GM18868 (cell line): ENCODE measurements at regions not wholly inside any gene's neighbourhood (a gene's known extent, or its start where the extent isn't known, plus 50 kb on each side); places are given as distances from the start of the nearest gene placed in this dataset.

ENCODE experiments used
- ATAC-seq: cut with Tn5 transposase; IDR thresholded peaks from one replicate; pipeline ENCODE4 v1.9.1; 2021; ENCODE audit warnings: mild to moderate bottlenecking, moderate library complexity; ENCODE audit not compliant: unreplicated experiment

DNA sequence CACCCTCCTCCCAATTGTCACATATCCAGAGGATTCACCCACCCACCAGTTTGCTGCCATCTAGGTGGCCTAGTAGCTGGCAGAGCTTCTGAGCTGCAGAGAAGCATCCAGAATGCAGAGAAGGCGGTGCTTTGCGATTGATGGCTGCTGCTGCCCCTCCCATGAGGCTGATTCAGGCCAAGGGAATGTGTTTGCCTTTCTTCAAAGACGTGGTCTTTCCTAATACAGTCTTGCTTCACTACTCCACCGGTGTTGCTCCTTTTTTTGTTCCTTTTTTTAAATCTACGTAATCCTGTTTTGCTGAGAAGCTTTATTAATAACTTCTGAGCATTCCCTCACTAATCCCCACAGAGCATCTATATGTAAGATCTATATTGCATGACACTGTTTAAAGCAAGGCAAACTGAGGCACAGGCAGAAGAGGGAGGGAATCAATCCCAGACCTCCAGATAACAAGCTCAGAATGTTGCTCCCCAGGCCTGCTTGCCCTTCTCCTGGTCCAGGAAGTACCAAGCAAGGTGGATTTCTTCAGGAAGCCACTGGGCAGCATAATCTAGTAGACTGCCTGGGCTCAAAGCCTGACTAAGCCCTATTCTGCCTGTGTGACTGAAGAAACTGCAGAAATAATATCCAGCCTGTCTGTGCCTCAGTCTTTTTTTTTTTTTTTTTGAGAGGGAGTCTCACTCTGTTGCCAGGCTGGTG, 275.5 kb upstream of the FMN2 start:
- no peak for ATAC-seq

DNA sequence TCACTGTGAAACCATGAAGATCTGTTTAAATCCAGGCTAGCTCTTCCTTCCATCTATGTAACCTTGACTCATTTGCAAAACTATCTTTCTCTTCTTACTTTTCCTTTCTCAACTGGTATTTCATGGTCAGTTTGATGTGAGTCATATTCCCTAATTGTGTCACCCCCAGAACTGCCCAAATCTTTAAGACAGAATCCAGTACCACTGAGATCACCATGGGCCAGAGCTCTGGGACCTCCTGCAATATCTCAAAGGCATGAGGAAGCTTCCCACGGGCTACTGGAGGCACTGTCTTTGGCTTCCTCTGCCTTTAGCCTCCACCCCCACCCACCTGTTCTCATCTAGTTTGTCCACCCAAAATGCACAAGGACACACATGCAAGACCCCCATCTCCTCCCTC, 274.4 kb upstream of the FMN2 start:
- no peak for ATAC-seq

DNA sequence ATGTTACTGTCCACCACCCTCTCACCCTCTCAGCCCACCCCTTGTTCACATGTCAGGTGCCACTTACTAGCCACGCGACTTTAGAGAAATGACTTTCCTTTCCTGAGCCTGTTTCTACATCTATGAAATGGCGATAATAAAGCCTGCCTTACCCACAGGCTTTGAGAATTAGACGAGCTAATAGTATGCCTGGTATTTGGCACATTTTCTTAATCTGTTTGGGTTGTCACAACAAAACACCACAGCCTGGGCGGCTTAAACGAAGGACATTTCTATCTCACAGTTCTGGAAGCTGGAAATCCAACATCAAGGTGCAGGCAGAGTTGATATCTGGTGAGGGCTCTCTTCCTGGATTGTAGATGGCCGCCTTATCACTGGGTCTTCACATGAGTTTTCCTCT, 273.9 kb upstream of the FMN2 start:
- ATAC-seq: no peak

DNA sequence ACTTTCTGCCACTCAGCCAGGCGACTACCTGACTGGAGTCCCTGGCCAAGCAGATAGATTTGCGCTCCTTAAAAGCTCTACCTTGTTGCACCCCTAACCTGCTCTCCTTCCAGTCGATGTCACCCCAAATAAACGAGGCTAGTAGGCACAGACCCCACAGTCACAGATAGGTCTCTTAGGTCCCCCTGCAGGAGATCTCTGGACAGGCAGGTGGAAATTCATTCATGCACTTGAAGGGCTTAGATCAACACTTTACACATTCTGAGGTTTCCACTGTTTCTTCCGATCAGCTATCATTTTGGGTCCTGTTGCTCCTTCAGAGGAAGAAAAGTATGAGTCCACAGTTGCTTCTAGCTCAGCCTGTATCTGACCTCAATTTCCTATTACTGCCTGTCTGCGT, 272.6 kb upstream of the FMN2 start:
- ATAC-seq: no peak

DNA sequence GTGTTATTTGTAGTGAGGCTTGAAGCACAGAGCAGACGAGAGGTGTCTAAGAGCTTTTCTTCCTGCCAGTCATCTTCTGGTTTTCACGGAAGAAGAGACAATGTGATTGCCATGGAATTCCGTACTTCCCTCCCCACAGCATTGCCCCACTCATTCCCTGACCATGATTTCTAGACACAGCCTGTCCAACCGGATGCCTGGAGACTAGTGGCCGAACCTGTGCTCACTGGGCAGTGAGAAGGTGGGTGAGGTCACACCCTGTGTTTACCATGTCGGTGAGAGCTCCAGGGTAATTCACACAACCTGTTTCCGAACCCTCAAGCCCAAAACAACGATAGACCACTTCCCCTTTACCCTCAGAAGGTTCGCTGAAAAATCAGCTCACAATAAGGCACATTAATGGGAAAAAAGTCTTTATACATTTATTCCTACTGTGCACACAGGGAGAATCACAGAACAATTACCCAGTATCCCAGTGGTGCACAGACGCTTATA, 271.9 kb upstream of the FMN2 start:
- no peak for ATAC-seq

DNA sequence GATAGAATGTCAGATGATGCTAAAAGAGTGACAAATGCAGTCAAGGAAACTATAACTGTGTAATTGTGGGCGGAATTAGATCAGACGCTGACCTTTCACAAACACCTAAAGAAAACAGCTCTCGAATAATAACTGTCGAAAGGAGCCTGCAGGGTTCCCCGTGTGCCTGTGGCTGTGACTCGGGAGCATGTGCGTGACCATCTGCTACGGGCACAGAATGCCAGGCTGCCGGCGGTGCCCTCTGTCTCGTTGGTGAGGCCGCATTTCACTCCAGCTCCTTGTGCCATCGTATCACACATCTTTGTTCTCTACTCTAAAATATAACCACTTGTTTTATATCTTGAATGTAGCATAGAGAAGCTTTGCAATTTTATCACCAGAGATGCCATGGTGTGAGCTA, 267.8 kb upstream of the FMN2 start:
- no peak for ATAC-seq

DNA sequence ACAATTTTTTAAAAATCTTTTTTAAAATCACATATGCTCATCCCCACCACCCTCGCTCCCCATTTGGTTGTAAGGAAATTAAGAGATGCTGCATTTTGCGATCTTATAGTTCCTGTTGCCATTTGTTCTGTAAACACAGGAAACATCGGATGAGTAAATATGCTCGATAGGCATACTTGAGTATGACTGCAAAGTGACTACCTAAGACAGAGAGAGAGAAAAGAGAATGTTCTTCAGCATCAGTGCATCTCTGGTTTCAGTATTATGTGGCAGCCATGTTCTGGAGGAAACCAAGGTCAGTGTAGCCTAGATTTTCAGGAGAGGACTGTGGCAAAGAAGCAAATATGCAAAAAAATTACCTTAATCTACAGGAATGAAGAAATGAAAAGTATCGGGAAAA, 265.5 kb upstream of the FMN2 start:
- no peak for ATAC-seq

DNA sequence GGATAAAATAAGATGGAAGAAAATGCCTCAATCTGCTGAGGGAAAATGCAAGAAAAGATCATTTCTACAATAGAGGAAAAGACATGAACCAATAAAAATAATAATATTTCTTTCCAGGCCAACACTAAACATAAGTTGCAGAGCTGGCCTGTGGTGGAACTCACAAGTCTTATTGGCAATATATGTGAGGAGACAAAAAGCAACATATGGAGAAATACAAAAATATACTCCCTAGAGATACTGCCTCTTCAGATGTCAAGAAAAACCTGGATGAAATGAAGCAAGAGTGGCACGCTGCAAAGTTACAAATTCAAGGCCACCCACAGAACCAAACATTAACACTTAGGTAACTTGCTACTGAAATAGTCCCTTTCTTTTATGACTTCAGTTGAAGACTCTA, 264.9 kb upstream of the FMN2 start:
- no peak for ATAC-seq

DNA sequence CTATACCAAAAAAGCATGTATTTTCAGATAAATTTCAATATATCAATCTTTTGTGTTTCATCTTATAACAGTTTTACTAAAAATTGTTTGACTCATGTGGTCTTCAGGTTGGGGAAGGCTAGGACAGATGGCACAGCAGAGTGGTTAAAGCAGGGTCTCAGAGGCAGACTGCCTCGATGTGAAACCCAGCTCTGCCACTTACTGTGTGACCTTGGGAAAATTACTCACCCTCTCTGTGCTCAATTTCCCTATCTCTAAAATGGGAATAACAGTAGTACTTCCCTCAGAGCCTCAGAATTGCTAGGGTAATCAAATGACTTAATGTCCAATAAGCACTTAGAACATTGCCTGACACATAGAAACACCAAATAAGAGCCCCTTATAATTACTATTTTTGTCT, 262.1 kb upstream of the FMN2 start:
- ATAC-seq: no peak

DNA sequence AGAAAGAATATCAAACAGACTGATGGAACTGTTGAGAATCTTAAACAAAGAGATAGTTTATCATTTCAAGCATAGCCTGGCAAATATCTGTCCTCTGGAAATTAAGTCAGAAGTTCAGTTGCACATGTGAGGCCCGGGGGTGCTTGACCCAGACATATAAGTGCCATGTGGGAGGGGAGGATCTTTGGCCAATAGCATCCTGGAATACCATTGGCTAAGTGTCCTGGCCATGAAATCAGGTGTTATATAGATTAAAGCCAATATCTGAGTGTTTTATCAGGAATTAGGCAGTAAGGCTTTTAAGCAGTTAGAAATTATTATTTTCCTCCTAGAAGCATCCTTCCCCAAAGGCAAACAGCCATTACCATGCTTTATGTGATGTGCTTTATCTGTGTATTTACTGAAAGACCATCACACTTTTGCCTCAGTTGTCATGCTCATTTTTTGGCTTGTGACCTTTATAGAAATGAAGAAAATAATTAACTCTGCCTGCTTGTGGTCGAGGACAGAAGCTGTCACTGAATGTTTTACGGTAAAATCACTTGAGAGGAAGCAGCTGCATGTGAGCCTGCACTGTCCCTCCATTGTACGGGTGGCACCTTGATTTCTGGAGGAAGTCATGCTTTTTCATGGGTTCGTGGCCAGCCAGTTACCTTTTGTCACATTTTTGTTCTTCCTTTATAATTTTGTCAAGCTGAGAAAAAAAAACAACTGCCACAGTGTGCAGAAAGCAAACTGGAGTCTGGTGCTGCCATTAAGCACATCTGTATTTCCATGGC, 259.9 kb upstream of the FMN2 start:
- ATAC-seq: no peak

DNA sequence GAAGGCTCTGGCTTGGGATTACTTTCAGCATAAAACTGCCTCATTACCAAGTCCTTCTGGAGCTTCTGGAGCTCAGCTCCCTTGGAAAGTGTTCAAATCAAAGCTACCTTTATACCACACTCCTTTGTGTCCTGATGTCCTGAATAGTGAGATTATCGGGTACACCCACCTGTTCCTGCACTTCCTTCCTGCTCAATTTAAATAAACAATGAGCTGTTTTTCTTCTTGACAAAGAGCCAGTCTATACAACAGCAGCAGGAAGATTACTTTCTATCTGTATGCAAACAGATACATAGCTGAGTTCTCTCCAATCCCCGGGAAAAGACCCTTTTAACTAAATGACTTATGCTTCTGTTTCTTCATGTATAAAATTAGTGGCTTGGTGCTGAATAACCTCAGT, 258.0 kb upstream of the FMN2 start:
- ATAC-seq: no peak

DNA sequence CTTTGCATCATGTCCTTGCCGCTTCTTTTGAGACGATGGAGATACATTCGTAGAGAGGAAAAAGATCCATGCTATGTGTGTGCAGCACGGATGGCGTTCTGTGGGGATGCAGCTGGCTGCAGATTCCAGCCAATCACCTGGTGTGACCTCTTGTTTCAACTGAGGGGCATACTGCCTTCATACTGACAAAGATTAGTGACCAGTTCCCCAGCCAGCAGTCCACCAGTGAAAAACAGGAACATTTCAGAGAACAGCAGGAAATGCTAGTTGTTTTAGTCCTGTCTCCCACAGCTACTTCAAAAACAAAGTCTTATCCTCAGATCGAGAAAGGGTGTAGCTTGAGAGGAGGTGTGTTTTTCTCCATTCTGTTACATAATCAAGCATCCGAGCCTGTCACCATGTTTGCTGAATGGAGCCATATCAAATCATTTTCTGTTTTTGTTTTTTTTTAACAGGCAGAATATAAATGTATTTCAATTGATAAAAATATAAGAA, 255.7 kb upstream of the FMN2 start:
- no peak for ATAC-seq

DNA sequence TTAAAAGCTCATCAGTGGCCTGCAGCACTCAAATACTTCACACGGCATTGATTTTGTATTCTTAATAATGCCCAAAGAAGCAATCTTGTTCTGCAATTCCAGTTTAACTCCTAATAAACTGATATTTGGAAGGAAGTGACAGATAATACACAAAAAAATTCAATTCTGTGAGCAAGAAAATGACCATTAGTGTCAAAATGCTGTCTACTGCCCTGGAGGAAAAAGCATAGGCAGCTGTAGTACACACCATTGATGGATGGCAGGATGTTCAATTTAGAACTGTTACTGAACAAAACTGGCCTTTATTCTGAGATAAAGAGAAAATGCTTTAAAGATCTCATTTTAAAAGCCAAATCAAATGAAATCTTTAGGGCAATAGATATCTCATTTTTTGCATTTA, 251.3 kb upstream of the FMN2 start:
- ATAC-seq: no peak

DNA sequence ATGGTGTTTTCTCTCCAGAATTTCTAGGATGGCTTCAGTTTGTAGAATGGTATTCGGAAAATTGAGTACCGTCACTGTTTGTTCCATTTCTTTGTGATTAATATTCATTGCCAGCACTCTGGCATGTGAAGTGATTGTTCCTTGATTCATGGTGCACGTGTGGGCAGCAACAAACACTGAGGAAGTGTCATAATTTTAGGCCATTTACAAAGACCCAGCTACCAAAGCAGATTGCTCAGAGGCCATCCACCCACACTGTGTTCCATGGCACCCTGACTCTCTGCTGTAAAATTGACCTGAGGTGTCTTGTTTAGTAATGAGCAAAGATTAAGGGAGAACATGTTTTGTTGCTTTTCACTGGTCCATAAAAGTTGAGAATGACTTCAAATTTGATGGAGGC, 250.9 kb upstream of the FMN2 start:
- ATAC-seq: no peak

DNA sequence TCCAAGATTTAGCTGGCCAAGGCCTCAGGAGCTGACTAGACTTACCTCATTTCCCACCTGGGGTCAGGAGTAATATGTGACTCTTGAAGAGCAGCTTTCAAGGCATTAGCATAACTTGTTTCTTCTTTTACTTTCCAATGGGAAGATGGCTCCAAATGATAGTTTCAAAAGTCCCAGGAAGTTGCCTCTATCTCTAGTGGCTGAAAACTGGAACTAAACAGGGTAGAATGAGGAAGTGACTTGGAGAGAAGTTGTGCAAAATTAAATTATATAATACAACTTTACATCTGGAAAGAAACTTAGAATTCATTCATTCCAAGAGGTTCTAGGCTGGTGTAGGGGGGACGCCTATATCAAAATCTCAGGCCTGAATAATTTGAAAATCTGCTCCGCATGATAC, 250.1 kb upstream of the FMN2 start:
- no peak for ATAC-seq

DNA sequence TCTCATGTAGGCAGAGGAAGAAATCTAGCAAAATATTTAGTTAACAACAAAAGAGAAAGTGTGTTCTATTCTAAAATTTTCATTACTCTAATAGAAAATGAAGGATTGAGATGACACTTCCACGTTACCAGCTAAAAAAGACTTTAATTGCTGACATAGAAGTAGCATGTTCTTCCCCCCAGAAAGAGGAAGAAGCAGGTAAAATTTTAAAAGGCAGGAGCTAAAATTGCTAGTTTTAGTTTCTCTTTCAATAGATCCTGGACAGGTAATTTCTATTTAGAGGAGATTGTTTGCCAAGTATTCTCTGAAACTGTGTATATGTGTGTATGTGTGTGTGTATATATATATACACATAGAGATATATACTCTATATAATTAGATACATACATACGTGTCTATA, 248.1 kb upstream of the FMN2 start:
- no peak for ATAC-seq

DNA sequence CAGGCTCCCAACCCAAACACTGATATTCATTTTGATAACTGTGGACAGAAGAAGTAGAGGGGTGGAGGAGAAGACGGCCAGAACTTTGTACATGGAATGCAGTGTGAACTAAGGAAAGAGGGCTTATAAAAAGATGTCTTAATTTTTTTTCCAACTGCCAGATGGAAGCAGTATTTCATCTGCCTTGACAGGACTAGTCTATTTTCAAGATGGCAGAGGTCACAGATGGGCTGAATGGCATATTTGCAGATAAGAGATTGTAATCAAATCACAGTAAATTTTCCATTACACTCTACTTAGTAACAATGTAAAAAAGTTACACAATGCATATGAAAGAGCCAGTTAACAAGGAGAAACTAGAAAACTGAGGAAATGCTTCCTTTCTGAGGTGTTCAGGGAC, 246.8 kb upstream of the FMN2 start:
- ATAC-seq: no peak

DNA sequence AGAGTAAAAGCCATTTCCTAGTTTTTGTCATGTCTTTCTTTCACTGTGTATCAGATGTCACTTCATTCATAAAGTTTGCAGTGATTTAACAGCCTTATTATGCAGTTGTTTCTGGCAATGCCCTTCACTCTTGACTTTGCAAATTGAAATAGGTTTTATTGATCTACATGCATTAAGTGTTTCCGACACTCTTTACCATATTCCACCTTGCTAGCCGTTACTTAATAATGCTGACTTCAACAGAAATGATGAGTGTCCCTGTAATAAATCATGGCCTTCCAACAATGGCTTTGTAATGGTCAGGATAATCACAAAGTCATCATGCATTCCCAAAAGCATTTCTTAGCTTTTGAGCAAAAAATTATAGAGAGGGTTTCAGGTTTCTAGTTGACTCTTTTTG, 236.8 kb upstream of the FMN2 start:
- no peak for ATAC-seq

DNA sequence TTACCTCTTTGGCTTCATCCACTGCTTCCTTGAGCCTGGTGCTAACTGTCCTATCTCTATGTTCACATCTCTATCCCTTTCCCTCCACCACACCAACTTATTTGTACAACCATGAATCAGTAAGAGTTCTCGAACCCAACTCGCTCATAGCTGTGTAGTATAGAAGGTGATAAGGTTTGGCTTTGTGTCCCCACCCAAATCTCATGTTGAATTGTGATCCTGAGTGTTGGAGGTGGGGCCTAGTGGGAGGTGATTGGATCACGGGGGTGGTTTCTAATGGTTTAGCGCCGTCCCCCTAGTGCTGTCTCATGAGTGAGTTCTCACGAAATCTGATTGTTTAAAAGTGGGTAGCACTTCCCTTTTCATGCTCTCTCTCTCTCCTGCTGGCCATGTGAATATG, 235.6 kb upstream of the FMN2 start:
- ATAC-seq: no peak

DNA sequence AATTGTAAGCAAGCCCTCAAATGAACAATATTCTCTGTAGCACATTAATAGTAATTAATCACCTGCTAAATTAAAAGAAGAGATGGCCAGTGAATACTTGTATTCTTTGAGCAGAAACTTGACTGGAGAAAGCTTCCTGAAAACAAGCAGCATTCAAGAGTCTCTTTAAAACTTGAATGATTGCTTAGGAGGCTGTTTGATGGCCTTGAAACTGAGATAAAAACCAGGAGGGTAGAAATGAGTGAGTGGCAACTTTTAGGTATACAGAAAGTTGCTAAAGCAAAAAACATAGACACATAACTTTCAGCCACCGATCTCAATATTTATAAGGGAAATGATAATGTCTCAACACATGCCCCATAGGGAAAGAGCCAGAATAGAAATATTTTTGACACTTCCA, 234.8 kb upstream of the FMN2 start:
- ATAC-seq: no peak

DNA sequence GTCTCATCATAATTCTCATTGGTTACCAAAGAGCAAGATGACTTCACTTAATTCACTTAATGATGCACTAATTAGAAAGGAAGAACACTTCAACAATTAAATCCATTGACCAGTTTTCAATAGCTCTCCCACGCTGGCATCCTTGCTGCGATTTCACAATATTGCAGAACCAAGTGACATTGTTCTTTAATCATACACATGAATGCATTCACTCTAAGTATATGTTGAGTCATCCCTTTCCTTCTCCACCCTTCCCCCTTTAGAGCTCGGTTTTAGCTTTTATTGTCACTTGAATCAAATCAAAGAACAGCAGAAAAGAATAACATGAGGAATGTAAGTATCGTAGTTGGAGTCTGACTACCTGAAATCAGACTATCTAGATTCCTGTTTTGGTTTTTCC, 233.6 kb upstream of the FMN2 start:
- ATAC-seq: no peak

DNA sequence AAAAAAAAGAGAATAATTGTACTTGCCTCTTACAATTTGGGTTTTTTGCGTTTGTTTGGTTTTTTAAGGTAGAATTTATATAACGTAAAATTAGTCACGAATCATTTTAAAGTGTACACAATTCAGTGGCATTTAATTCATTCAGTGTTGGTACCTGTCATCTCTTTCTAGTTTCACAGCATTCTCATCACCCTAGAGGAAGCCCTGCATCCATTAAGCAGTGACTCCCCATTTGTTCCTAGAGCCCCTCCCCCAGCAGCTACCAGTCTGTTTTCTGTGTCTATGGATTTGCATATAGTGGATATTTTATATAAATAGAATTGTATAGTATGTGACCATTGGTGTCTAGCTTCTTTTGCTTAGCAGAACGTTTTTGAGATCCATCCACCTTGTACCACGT, 233.2 kb upstream of the FMN2 start:
- no peak for ATAC-seq
